GM18505 (cell line): ENCODE measurements at regions not wholly inside any gene's neighbourhood (a gene's known extent, or its start where the extent isn't known, plus 50 kb on each side); places are given as distances from the start of the nearest gene placed in this dataset.

Experiments used
- ATAC-seq: cut with Tn5 transposase; IDR thresholded peaks from one replicate; pipeline ENCODE4 v1.9.1; 2021; ENCODE audit not compliant: unreplicated experiment
- POLR2A ChIP-seq: IDR thresholded peaks from 4 replicates; pipeline ENCODE4 v1.6.1; 2011; ENCODE audit warnings: borderline replicate concordance; ENCODE audit not compliant: insufficient read depth, insufficient read length; ENCODE audit errors: extremely low read depth

- no peak for TF ChIP-seq POLR2A
- no peak for ATAC-seq
Observed at GRCh38 chr10:29202386-29202940, 86.4 kb upstream of the LYZL1 start.

DNA sequence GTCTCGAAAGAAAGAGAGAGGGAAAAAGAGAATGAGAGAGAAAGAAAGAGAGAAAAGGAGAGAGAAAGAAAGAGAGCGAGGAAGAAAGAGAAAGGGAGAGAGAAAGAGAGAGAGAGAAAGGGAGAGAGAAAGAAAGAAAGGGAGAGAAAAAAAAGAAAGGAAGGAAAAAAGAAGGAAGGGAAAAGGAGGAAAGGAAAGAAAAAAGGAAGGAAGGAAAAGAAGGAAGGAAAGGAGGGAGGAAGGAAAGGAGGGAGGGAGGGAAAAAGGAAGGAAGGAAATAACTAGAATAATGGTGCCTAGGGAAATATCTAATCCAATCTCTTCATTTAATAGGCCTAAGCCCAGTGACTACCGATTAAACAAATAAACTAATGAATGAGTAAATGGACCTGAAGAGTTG, 85.4 kb upstream of the LYZL1 start:
- ATAC-seq: no peak
- TF ChIP-seq POLR2A: no peak

- ATAC-seq: no peak
Observed at GRCh38 chr10:29204070-29204800, 84.6 kb upstream of the LYZL1 start.

GRCh38 chr10:29205787-29206186, 83.1 kb upstream of the LYZL1 start:
- no peak for TF ChIP-seq POLR2A
- no peak for ATAC-seq

More at GRCh38 chr10:29204070-29204800, 84.6 kb upstream of the LYZL1 start:
- TF ChIP-seq POLR2A: no peak

DNA sequence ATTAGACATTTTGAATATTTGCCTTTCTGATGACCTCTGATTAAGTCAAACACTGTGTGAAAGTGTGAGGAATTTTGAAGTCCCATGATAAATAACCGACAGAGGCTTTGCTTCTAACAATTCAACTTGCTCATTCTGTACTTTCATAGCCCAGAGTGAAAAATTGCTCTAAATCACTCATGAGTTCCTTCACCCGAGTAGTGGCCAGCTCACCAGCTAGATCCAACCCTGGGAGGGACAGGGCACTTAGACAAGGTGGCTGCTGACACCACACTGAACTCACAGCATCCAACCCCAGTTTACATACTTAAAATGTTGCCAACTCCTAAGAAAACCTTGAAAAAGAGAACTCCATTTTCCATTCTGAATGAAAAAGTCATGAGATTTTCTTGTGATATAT, 80.0 kb upstream of the LYZL1 start:
- no peak for TF ChIP-seq POLR2A
- ATAC-seq: no peak

DNA sequence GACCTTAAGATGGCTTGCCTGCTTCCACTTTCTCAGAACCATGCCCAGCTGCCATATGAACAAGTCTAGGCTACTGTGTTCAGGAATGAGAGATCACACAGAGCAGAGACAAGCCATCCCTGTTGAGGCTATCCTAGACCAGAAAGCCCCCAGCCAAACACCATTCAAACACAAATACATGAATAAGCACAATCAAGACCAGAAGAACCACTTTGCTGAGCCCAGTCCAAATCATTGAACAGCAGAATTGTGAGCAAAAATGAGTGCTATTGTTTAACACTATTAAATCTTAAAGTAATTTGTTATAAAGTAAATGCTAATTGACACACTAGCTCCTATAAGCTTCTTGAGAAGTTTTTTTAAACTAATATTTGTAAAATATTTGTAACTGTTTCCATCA, 79.0 kb upstream of the LYZL1 start:
- no peak for TF ChIP-seq POLR2A
- no peak for ATAC-seq

DNA sequence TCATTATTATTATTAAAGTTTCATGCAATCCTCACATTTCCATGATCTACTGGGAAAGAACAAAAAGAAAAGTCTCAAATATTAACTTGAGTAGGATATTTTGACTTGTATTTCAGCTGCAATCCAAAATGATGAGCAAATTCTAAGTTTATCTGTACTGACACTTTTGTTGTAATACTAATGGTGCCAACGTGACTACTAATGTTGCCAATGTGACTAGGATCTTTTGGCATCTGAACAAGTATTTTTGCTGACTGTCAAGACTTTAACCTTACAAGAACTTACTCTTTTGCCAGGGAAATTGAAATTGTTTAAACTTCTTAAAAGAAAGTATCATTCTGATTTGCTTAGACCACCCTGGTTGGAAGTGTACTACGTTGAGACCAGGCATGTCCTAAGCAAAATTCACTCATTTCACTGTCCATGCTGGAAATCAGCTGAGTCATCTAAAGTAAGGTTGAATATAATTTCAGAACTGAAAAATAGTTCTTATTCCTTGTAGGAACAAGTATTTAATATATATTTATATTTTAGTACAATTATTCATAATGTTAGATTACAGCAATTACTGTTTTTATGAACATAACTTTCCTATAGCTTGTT, 78.5 kb upstream of the LYZL1 start:
- no peak for TF ChIP-seq POLR2A
- no peak for ATAC-seq

DNA sequence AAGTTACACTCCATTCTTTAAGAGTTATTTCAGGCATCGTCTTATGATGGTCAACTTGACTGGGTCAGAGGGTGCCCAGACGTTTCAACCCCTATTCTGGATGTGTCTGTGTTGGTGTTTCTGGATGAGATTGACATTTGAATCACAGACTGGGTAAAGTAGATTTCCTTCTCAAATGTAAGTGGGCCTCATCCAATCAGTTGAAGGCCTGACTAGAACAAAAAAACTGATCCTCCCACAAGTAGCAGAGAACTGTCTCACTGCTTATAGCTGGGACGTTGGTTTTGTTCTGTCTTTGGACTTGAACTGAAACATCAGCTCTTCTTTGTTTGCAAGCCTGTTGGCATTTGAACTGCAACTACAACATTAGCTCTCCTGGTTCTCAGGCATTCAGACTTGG, 76.3 kb upstream of the LYZL1 start:
- ATAC-seq: no peak
- TF ChIP-seq POLR2A: no peak

- TF ChIP-seq POLR2A: no peak
- no peak for ATAC-seq
Observed at GRCh38 chr10:29214551-29214950, 74.3 kb upstream of the LYZL1 start.

- no peak for ATAC-seq
- no peak for TF ChIP-seq POLR2A
Observed at GRCh38 chr10:29217292-29217738, 71.6 kb upstream of the LYZL1 start.

DNA sequence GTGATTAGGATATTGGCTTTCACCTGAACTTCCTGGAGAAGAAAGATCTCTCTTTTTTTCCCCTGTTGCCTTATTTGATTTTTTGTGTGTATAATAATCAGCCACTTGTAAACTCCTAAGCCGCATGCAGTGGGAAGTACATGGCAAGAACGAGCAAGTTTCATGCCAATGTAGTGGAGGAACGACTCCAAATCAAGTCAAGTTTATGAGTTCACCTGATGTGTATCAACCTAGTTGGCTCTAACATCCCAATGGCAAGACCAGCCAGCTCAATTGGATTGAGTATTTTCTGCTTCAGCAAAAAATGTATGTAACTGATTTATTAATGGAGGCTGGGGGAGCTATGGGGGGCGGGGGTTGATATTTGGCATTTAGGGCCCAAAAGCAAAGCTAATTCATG, 65.5 kb upstream of the LYZL1 start:
- TF ChIP-seq POLR2A: no peak
- no peak for ATAC-seq

DNA sequence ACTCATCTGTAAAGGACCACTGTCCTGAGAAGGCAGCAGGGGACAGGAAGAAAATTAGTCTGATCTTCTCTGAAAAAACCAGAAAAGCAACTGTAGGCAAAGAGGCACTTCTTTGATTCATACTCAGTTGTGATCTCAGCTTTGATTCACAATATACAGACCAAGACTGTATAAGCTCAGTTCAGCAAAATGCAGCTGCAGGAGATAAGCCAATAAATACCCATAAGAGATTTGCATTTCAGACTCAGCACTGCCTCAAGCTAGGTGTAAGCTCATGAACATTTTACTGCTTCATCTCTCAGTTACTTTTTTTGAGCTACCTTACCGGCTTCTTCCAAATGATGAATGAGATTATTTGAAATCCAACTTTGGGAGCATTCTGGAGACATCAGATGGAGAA, 64.2 kb upstream of the LYZL1 start:
- ATAC-seq: no peak
- TF ChIP-seq POLR2A: no peak

- TF ChIP-seq POLR2A: no peak
- no peak for ATAC-seq
Observed at GRCh38 chr10:29227201-29227600, 61.7 kb upstream of the LYZL1 start.

GRCh38 chr10:29228562-29228961, 60.3 kb upstream of the LYZL1 start:
- no peak for TF ChIP-seq POLR2A
- no peak for ATAC-seq
